ENCODE measurements at regions not wholly inside any gene's neighbourhood (a gene's known extent, or its start where the extent isn't known, plus 50 kb on each side); places are given as distances from the start of the nearest gene placed in this dataset.

DNA sequence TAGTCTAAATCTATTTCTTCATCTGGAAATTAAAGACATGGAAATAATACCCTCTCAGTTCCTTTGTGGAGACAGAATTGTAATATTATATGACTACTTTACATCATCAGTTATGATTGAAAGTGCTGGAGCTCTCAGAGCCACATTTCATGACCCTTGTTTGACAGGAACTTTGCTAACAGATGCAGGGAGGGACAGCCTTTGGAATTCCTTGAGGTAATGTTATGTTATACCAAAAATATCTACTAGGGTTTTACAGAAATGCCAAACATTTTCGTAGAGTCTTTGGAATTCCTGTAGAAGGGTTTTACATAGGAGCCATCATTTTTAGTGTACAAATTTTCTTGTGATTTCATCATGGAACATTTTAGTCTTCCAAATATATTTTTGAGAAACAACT, 57.4 kb upstream of the ADAMTS5 start:
- TF ChIP-seq, protein P1, sequence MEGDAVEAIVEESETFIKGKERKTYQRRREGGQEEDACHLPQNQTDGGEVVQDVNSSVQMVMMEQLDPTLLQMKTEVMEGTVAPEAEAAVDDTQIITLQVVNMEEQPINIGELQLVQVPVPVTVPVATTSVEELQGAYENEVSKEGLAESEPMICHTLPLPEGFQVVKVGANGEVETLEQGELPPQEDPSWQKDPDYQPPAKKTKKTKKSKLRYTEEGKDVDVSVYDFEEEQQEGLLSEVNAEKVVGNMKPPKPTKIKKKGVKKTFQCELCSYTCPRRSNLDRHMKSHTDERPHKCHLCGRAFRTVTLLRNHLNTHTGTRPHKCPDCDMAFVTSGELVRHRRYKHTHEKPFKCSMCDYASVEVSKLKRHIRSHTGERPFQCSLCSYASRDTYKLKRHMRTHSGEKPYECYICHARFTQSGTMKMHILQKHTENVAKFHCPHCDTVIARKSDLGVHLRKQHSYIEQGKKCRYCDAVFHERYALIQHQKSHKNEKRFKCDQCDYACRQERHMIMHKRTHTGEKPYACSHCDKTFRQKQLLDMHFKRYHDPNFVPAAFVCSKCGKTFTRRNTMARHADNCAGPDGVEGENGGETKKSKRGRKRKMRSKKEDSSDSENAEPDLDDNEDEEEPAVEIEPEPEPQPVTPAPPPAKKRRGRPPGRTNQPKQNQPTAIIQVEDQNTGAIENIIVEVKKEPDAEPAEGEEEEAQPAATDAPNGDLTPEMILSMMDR (IDR thresholded peaks at IDR 0.05; ENCODE audit: low read depth, low read length): no peak
- TF ChIP-seq, protein P2, sequence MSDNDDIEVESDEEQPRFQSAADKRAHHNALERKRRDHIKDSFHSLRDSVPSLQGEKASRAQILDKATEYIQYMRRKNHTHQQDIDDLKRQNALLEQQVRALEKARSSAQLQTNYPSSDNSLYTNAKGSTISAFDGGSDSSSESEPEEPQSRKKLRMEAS (IDR thresholded peaks at IDR 0.05; ENCODE audit: low read depth, low read length): no peak

Data from NB4 (cell line).